ENCODE measurements at regions not wholly inside any gene's neighbourhood (a gene's known extent, or its start where the extent isn't known, plus 50 kb on each side); places are given as distances from the start of the nearest gene placed in this dataset.

GRCh38 chr9:82512728-82513127 is 524.2 kb downstream of the SPATA31D1 start:
- DNase-seq (ENCODE audit: low spot score): no peak
- no peak for TF ChIP-seq CTCF (IDR thresholded peaks at IDR 0.05; ENCODE audit: extremely low read depth, missing control alignments)

- DNase-seq (ENCODE audit: low spot score): no peak
Measured at GRCh38 chr9:82513242-82513751, 524.7 kb downstream of the SPATA31D1 start.

GRCh38 chr9:82513976-82514735 is 525.6 kb downstream of the SPATA31D1 start:
- TF ChIP-seq CTCF (IDR thresholded peaks at IDR 0.05; ENCODE audit: extremely low read depth, missing control alignments): no peak
- DNase-seq (ENCODE audit: low spot score): no peak

More at GRCh38 chr9:82513242-82513751, 524.7 kb downstream of the SPATA31D1 start:
- TF ChIP-seq CTCF (IDR thresholded peaks at IDR 0.05; ENCODE audit: extremely low read depth, missing control alignments): no peak

- no peak for TF ChIP-seq CTCF (IDR thresholded peaks at IDR 0.05; ENCODE audit: extremely low read depth, missing control alignments)
- DNase-seq (ENCODE audit: low spot score): no peak
Measured at GRCh38 chr9:82518868-82519267, 530.3 kb downstream of the SPATA31D1 start.

- no peak for TF ChIP-seq CTCF (IDR thresholded peaks at IDR 0.05; ENCODE audit: extremely low read depth, missing control alignments)
- DNase-seq (ENCODE audit: low spot score): no peak
Measured at GRCh38 chr9:82519332-82519731, 530.8 kb downstream of the SPATA31D1 start.

GRCh38 chr9:82524407-82524806 is 535.8 kb downstream of the SPATA31D1 start:
- no peak for DNase-seq (ENCODE audit: low spot score)
- TF ChIP-seq CTCF (IDR thresholded peaks at IDR 0.05; ENCODE audit: extremely low read depth, missing control alignments): no peak

GRCh38 chr9:82526577-82526976 is 536.4 kb downstream of the RASEF start:
- no peak for DNase-seq (ENCODE audit: low spot score)
- TF ChIP-seq CTCF (IDR thresholded peaks at IDR 0.05; ENCODE audit: extremely low read depth, missing control alignments): no peak

Measured in GM20000 (cell line).